ENCODE measurements at regions not wholly inside any gene's neighbourhood (a gene's known extent, or its start where the extent isn't known, plus 50 kb on each side); places are given as distances from the start of the nearest gene placed in this dataset.

- 81% methylated on average over 3 of the region's 3 CpGs for WGBS, 2 donors
- Histone ChIP-seq H3K27ac (no peak overlapping the region), H3K4me3 (no peak overlapping the region), H3K27me3 (no peaks in the 10 kb centered on the region), H3K9me3 (no peaks in the 10 kb centered on the region), H3K36me3 (no peaks in the 10 kb centered on the region), H3K4me1 (no peaks in the 10 kb centered on the region)
- no peak for DNase-seq (ENCODE audit: low spot score in 2 of 2)
- TF ChIP-seq EP300 (IDR thresholded peaks at IDR 0.05) (no peak), POLR2A (IDR thresholded peaks at IDR 0.05) (no peak), CTCF (IDR thresholded peaks at IDR 0.05) (no peak)
Observed at GRCh38 chr2:115939902-115940301, 1497.5 kb downstream of the DPP10 start.

- H3K36me3 ChIP-seq, result no peaks in the 10 kb centered on the region
- TF ChIP-seq EP300 (IDR thresholded peaks at IDR 0.05) (no peak), CTCF (IDR thresholded peaks at IDR 0.05) (no peak), POLR2A (IDR thresholded peaks at IDR 0.05) (no peak)
- H3K27me3 ChIP-seq, result no peaks in the 10 kb centered on the region
- DNase-seq (ENCODE audit: low spot score in 2 of 2), result no peak
- 44 to 52% methylated on average over 5 of the region's 5 CpGs for WGBS, 2 donors
- no peak overlapping the region for H3K4me3 ChIP-seq
- no peaks in the 10 kb centered on the region for H3K9me3 ChIP-seq
- no peak overlapping the region for H3K27ac ChIP-seq
- no peaks in the 10 kb centered on the region for H3K4me1 ChIP-seq
Observed at GRCh38 chr2:115942800-115943199, 1500.4 kb downstream of the DPP10 start.

GRCh38 chr2:115946341-115946740 is 1503.9 kb downstream of the DPP10 start:
- no peaks in the 10 kb centered on the region for H3K9me3 ChIP-seq
- no peak overlapping the region for H3K4me3 ChIP-seq
- TF ChIP-seq EP300 (IDR thresholded peaks at IDR 0.05), result no peak
- TF ChIP-seq CTCF (IDR thresholded peaks at IDR 0.05), result no peak
- TF ChIP-seq POLR2A (IDR thresholded peaks at IDR 0.05), result no peak
- no peaks in the 10 kb centered on the region for H3K4me1 ChIP-seq
- H3K27ac ChIP-seq, result no peak overlapping the region
- WGBS, 2 donors, result 41 to 53% methylated on average over 1 of the region's 1 CpG
- H3K27me3 ChIP-seq, result no peaks in the 10 kb centered on the region
- H3K36me3 ChIP-seq, result no peaks in the 10 kb centered on the region
- no peak for DNase-seq (ENCODE audit: low spot score in 2 of 2)

- no peak overlapping the region for H3K27ac ChIP-seq
- H3K27me3 ChIP-seq, result no peaks in the 10 kb centered on the region
- no peak overlapping the region for H3K4me3 ChIP-seq
- no peaks in the 10 kb centered on the region for H3K9me3 ChIP-seq
- WGBS, 2 donors, result 26 to 34% methylated on average over 2 of the region's 2 CpGs
- DNase-seq (ENCODE audit: low spot score in 2 of 2), result no peak
- no peaks in the 10 kb centered on the region for H3K4me1 ChIP-seq
- H3K36me3 ChIP-seq, result no peaks in the 10 kb centered on the region
- TF ChIP-seq CTCF (IDR thresholded peaks at IDR 0.05), result no peak
- no peak for TF ChIP-seq POLR2A (IDR thresholded peaks at IDR 0.05)
- no peak for TF ChIP-seq EP300 (IDR thresholded peaks at IDR 0.05)
Observed at GRCh38 chr2:115946891-115947290, 1504.5 kb downstream of the DPP10 start.

GRCh38 chr2:115976916-115977315 is 1534.5 kb downstream of the DPP10 start:
- no peaks in the 10 kb centered on the region for H3K36me3 ChIP-seq
- no peak for DNase-seq (ENCODE audit: low spot score in 2 of 2)
- no peaks in the 10 kb centered on the region for H3K4me1 ChIP-seq
- peaks cover 0 to 4% (median 1%) of the 10 kb centered on the region in 4 donors for H3K9me3 ChIP-seq
- 57 to 59% methylated on average over 1 of the region's 1 CpG for WGBS, 2 donors
- H3K4me3 ChIP-seq, result no peak overlapping the region
- H3K27me3 ChIP-seq, result no peaks in the 10 kb centered on the region
- no peak overlapping the region for H3K27ac ChIP-seq
- no peak for TF ChIP-seq CTCF (IDR thresholded peaks at IDR 0.05)
- TF ChIP-seq EP300 (IDR thresholded peaks at IDR 0.05), result no peak
- no peak for TF ChIP-seq POLR2A (IDR thresholded peaks at IDR 0.05)

Measured in tibial nerve (tissue), 4 donors.